ENCODE measurements at regions not wholly inside any gene's neighbourhood (a gene's known extent, or its start where the extent isn't known, plus 50 kb on each side); places are given as distances from the start of the nearest gene placed in this dataset.

DNA sequence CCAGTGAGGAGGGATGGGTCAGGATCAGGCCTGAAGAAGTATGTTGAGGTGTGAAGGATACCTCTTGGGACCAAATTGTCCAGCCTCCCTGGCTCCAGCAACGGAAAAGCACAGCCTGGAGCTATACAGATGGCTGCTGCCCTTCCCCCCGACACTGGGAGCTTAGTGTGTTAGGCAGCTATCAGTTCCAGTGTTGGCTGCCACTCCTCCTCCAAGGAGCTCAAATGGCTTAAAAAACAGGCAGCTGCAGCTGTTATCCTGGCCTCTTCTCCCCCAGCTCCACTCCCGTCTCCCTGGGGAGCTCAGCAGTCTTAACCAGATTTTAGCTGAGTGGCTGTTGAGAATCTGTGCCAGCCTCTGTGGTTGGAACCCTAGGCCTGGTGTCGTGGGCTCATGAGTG lies 225.0 kb downstream of the JRKL start:
- Histone ChIP-seq H3F3A (ENCODE audit: insufficient read depth) (no peaks in the 10 kb centered on the region), H3K9ac (ENCODE audit: low read length) (no peak overlapping the region), H3K79me2 (ENCODE audit: insufficient read depth, low read length) (no peaks in the 10 kb centered on the region), H3K27ac (ENCODE audit: low read depth, low read length) (no peak overlapping the region), H3K4me3 (ENCODE audit: insufficient read depth, low read length, poor library complexity, severe bottlenecking) (no peak overlapping the region), H3K27me3 (ENCODE audit: low read length) (no peaks in the 10 kb centered on the region), H3K9me2 (replicated peaks; ENCODE audit: insufficient read depth, low read length) (no peaks in the 10 kb centered on the region), H4K20me1 (ENCODE audit: low read depth, low read length) (no peaks in the 10 kb centered on the region), H3K4me2 (ENCODE audit: low read depth, low read length, poor library complexity, severe bottlenecking) (no peak overlapping the region), H2AFZ (ENCODE audit: low read depth, low read length, severe bottlenecking) (no peak overlapping the region), H3K36me3 (ENCODE audit: low read length) (no peaks in the 10 kb centered on the region), H3K9me3 (ENCODE audit: insufficient read depth, low read length) (no peaks in the 10 kb centered on the region)
- TF ChIP-seq, protein P1, sequence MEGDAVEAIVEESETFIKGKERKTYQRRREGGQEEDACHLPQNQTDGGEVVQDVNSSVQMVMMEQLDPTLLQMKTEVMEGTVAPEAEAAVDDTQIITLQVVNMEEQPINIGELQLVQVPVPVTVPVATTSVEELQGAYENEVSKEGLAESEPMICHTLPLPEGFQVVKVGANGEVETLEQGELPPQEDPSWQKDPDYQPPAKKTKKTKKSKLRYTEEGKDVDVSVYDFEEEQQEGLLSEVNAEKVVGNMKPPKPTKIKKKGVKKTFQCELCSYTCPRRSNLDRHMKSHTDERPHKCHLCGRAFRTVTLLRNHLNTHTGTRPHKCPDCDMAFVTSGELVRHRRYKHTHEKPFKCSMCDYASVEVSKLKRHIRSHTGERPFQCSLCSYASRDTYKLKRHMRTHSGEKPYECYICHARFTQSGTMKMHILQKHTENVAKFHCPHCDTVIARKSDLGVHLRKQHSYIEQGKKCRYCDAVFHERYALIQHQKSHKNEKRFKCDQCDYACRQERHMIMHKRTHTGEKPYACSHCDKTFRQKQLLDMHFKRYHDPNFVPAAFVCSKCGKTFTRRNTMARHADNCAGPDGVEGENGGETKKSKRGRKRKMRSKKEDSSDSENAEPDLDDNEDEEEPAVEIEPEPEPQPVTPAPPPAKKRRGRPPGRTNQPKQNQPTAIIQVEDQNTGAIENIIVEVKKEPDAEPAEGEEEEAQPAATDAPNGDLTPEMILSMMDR (IDR thresholded peaks at IDR 0.05; ENCODE audit: insufficient read depth, low read length, poor library complexity, severe bottlenecking) = no peak
- no peak for TF ChIP-seq EZH2phosphoT487 (conservative IDR thresholded peaks at IDR 0.05; ENCODE audit: low read length)

DNA sequence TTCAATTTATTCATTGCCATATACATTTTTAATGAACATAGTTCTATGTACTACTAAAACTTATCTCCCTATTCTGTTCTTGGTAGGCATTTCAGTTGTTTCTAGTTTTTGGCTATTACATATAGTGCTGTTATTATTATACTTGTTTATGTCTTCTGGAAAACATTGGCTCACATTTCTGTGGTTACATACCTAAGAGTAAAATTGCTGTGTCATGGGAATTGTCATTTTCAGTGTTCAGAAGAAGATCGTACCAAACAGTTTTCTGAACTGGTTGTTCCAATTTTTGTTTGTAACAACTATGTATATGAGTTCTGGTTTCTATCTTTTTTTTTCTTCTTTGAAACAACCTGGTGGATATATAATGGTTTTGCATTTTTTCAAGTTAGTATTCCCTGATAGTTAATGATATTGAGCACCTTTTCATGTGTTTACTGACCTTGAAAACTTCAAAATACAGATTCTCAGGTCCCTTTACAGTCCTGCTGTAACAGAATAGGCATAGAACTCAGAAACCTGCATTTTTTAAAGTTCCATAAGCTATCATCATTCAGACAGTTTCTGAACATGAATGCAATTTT lies 230.7 kb downstream of the JRKL start:
- Histone ChIP-seq H3K9ac (ENCODE audit: low read length) (no peak overlapping the region), H3K27me3 (ENCODE audit: low read length) (no peaks in the 10 kb centered on the region), H3K4me3 (ENCODE audit: insufficient read depth, low read length, poor library complexity, severe bottlenecking) (no peak overlapping the region), H3K27ac (ENCODE audit: low read depth, low read length) (no peak overlapping the region), H3K9me2 (replicated peaks; ENCODE audit: insufficient read depth, low read length) (no peaks in the 10 kb centered on the region), H3F3A (ENCODE audit: insufficient read depth) (no peaks in the 10 kb centered on the region), H3K36me3 (ENCODE audit: low read length) (no peaks in the 10 kb centered on the region), H2AFZ (ENCODE audit: low read depth, low read length, severe bottlenecking) (no peak overlapping the region), H4K20me1 (ENCODE audit: low read depth, low read length) (no peaks in the 10 kb centered on the region), H3K9me3 (ENCODE audit: insufficient read depth, low read length) (no peaks in the 10 kb centered on the region), H3K4me2 (ENCODE audit: low read depth, low read length, poor library complexity, severe bottlenecking) (no peak overlapping the region), H3K79me2 (ENCODE audit: insufficient read depth, low read length) (no peaks in the 10 kb centered on the region)
- TF ChIP-seq, protein P1 (IDR thresholded peaks at IDR 0.05; ENCODE audit: insufficient read depth, low read length, poor library complexity, severe bottlenecking) = no peak
- no peak for TF ChIP-seq EZH2phosphoT487 (conservative IDR thresholded peaks at IDR 0.05; ENCODE audit: low read length)

DNA sequence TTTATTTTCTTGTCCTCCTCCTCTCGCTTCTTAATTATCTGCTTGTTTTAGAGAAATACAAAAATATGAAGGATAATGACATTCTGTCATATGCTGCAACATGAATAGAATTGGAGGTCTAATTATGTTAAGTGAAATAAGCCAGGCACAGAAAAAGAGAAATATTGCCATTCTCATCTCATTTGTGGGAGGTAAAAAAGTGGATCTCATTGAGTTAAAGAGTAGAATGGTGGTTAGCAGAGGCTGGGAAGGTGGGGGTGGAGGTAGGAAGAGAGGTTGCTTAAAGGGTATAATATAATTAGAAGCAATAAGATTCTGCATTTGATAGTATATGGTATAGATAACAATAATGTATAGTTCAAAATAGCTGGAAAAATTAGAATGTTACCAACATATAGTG lies 231.3 kb downstream of the JRKL start:
- Histone ChIP-seq H3K9me2 (replicated peaks; ENCODE audit: insufficient read depth, low read length) (no peaks in the 10 kb centered on the region), H3K9ac (ENCODE audit: low read length) (no peak overlapping the region), H3K79me2 (ENCODE audit: insufficient read depth, low read length) (no peaks in the 10 kb centered on the region), H3K36me3 (ENCODE audit: low read length) (no peaks in the 10 kb centered on the region), H3F3A (ENCODE audit: insufficient read depth) (no peaks in the 10 kb centered on the region), H4K20me1 (ENCODE audit: low read depth, low read length) (no peaks in the 10 kb centered on the region), H2AFZ (ENCODE audit: low read depth, low read length, severe bottlenecking) (no peak overlapping the region), H3K9me3 (ENCODE audit: insufficient read depth, low read length) (no peaks in the 10 kb centered on the region), H3K27ac (ENCODE audit: low read depth, low read length) (no peak overlapping the region), H3K4me3 (ENCODE audit: insufficient read depth, low read length, poor library complexity, severe bottlenecking) (no peak overlapping the region), H3K27me3 (ENCODE audit: low read length) (no peaks in the 10 kb centered on the region), H3K4me2 (ENCODE audit: low read depth, low read length, poor library complexity, severe bottlenecking) (no peak overlapping the region)
- no peak for TF ChIP-seq EZH2phosphoT487 (conservative IDR thresholded peaks at IDR 0.05; ENCODE audit: low read length)
- TF ChIP-seq, protein P1 (IDR thresholded peaks at IDR 0.05; ENCODE audit: insufficient read depth, low read length, poor library complexity, severe bottlenecking) = no peak
